ENCODE measurements at regions not wholly inside any gene's neighbourhood (a gene's known extent, or its start where the extent isn't known, plus 50 kb on each side); places are given as distances from the start of the nearest gene placed in this dataset.

DNA sequence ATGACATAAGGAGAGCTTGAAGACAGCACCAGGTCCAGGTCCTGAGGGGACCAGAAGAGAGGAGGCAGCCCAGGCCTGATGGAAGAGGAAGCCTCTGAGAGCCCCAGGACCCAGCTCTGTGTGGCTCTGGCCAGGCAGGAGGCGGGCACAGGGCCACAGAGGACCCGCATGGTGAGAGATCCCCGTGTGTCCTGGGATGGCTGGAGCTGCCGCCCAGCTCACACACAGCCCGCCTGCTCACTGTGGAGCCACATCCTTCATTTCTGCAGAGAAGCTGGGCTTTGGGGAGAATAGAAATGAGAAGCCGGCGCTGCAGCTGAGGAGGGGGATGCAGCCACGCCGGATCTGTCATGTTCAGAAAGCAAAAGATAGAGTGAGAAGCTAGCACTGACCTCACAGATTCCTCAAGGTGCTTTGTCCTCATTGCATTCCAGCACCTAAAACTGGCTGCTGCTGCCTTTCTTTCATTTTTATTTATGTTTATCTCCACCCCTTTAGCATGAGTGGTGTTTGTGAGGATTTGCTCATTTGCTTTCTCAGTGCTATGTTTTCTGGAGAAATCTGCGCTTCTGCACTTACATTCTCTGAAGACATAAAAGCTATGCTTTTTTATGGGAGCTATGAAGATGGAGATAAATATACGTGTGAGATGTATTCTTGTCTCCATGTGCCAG is 307.6 kb upstream of the MYT1L start:
- H3K9me3 Mint-ChIP-seq = no peaks in the 10 kb centered on the region
- ChIA-PET POLR2A (no interaction called here), CTCF (no interaction called here)
- H3K4me1 Mint-ChIP-seq (ENCODE audit: low read depth) = no peaks in the 10 kb centered on the region
- no peak overlapping the region for H3K4me3 Mint-ChIP-seq
- intact Hi-C loops (cut with micrococcal nuclease) = no loop called here
- H3K36me3 Mint-ChIP-seq = no peaks in the 10 kb centered on the region
- no peak overlapping the region for H3K27ac Mint-ChIP-seq
- H3K27me3 Mint-ChIP-seq = peaks cover 3% of the 10 kb centered on the region
- DNase-seq = no peak

DNA sequence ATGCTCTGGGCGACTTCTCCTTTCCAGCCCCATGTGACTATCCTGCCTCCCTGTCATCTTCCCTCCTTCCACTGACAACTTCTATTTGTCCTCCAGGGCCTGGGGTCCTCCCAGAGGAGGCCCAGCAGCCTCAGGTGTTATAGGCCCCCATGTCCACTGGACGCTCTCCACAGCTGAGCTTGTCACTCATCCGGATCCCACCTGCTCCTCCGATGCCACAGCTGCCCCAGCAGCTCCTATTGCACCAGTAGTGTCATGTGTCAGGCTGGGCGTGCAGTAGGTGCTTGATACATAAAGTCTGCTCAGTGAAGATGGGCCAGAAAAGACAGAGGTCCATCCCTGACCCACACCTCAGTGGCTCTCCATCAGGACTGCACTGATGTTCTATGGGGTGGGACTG is 305.7 kb upstream of the MYT1L start:
- peaks cover 3% of the 10 kb centered on the region for H3K27me3 Mint-ChIP-seq

DNA sequence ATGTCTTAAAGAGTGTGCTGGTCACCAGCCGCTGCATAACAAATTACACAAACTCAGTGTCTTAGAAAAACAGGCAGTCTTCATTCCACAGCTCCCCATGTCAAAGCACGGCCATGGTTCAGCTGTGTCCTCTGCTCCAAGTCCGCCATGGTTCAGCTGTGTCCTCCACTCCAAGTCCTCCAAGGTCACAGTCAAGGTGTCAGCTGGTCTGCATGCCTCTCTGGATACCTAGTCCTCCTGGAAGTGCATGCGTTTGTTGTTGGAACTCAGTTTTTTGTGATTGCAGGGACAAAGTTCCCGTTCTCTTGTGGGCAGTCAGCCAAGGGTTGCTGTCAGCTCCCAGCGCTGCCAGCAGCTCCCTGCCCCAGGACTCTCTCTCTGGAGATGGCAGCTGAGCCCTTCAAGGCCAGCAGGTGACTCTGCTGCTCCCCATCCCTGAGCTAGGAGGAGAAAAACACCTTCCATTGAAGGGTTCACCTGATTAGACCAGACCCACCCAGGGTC is 304.0 kb upstream of the MYT1L start:
- no peak for DNase-seq
- Mint-ChIP-seq H3K4me3 (no peak overlapping the region), H3K9me3 (no peaks in the 10 kb centered on the region), H3K4me1 (ENCODE audit: low read depth) (no peaks in the 10 kb centered on the region), H3K36me3 (no peaks in the 10 kb centered on the region), H3K27me3 (peaks cover 3% of the 10 kb centered on the region), H3K27ac (no peak overlapping the region)
- ChIA-PET CTCF (no interaction called here), POLR2A (no interaction called here)
- intact Hi-C loops (cut with micrococcal nuclease) = no loop called here

More for the DNA sequence above, 305.7 kb upstream of the MYT1L start:
- H3K27ac Mint-ChIP-seq = no peak overlapping the region
- no peak for DNase-seq
- H3K4me1 Mint-ChIP-seq (ENCODE audit: low read depth) = no peaks in the 10 kb centered on the region
- H3K9me3 Mint-ChIP-seq = no peaks in the 10 kb centered on the region
- no peak overlapping the region for H3K4me3 Mint-ChIP-seq
- POLR2A ChIA-PET = no interaction called here
- intact Hi-C loops (cut with micrococcal nuclease) = no loop called here
- CTCF ChIA-PET = no interaction called here
- H3K36me3 Mint-ChIP-seq = no peaks in the 10 kb centered on the region

DNA sequence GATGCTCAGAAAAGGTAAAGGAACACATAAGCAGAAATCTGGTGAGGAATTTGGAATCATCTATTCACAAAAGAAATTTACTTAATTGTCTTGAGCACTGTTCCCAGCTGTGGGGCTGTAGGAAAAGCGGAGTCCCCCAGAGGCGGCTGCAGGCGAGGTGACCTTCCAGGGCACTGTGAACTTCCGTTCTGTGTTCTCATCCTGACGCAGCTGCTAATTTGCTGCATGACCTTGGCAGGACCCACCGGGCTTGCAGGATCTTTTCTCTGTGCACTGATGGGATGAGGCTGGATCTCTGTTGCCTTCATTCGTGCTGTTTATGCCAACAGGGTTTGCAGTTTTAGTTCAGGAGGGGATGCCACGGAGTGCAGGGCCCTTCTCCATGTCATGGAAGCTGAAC is 301.9 kb upstream of the MYT1L start:
- ChIA-PET CTCF (no interaction called here), POLR2A (no interaction called here)
- no peaks in the 10 kb centered on the region for H3K4me1 Mint-ChIP-seq (ENCODE audit: low read depth)
- H3K9me3 Mint-ChIP-seq = no peaks in the 10 kb centered on the region
- H3K4me3 Mint-ChIP-seq = no peak overlapping the region
- H3K27me3 Mint-ChIP-seq = peaks cover 5% of the 10 kb centered on the region
- no peak for DNase-seq
- H3K36me3 Mint-ChIP-seq = no peaks in the 10 kb centered on the region
- no peak overlapping the region for H3K27ac Mint-ChIP-seq
- intact Hi-C loops (cut with micrococcal nuclease) = no loop called here

DNA sequence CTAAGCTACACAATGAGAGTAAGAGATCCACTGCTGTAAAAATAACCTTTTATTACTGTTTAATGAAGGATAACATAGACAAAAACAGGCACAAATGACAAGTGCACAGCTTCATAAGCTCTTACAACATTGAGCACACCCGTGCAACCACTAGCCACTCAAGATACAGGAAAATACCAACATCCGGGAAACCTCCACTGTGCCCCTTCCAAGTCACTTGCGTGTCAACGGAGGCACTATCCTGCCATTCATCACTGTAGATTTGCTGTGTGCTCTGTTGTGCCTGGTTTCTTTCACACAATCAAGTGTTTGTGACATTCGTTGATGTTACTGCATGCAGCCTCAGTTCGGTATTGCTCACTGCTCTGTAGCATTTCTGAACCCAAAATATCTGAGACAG is 292.9 kb upstream of the MYT1L start:
- peaks cover 5% of the 10 kb centered on the region for H3K27me3 Mint-ChIP-seq
- intact Hi-C loops (cut with micrococcal nuclease) = no loop called here
- no peak overlapping the region for H3K27ac Mint-ChIP-seq
- H3K9me3 Mint-ChIP-seq = no peaks in the 10 kb centered on the region
- no peak for DNase-seq
- CTCF ChIA-PET = no interaction called here
- no peak overlapping the region for H3K4me3 Mint-ChIP-seq
- H3K36me3 Mint-ChIP-seq = no peaks in the 10 kb centered on the region
- POLR2A ChIA-PET = no interaction called here
- H3K4me1 Mint-ChIP-seq (ENCODE audit: low read depth) = no peaks in the 10 kb centered on the region

DNA sequence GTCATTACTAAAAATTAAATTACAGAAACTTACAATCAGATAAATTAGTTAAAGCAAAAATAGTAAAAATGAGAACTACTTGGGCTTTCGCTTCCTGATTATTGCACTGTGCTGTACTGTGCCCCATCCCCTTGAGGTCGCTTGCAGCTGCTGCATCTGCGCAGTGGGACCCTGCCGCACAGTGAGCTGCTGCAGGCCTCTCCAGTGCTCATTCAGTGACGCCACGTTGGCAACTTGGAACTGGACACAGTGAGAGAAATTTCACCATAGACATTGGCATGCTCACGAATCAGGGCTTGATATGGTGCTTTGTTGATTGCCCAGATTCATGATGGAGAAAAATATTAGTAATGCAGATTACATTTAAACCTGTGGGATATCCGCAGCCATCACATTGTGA is 290.8 kb upstream of the MYT1L start:
- ChIA-PET POLR2A (interaction anchor here (0.6 kb wide), 1 partner anchor 34 kb away, joined by 4 read pairs; no protein-coding TSS in a partner anchor), CTCF (no interaction called here)
- no peak overlapping the region for H3K4me3 Mint-ChIP-seq
- DNase-seq = no peak
- intact Hi-C loops (cut with micrococcal nuclease) = no loop called here
- H3K36me3 Mint-ChIP-seq = no peaks in the 10 kb centered on the region
- H3K27me3 Mint-ChIP-seq = peaks cover 9% of the 10 kb centered on the region
- H3K27ac Mint-ChIP-seq = no peak overlapping the region
- no peaks in the 10 kb centered on the region for H3K9me3 Mint-ChIP-seq
- no peaks in the 10 kb centered on the region for H3K4me1 Mint-ChIP-seq (ENCODE audit: low read depth)

DNA sequence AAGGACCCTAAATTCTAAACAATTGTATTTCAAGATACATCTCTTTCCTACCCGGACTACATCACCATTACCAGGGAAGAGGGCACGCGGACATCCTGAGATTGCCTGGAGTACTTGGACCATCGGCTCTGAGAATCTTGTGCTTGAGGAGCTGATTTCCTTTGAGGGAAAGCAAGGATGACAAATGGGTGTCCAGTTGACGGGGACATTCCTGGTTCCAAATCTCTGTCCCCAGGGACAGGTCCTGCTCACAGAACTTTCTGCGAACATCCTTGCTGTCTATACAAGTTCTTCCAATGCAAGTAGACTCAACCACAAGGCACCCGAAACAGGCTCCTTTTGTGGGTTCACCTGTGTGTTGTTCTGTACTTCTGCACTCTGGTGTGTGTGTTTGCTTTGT is 289.5 kb upstream of the MYT1L start:
- intact Hi-C loops (cut with micrococcal nuclease) = no loop called here
- Mint-ChIP-seq H3K36me3 (no peaks in the 10 kb centered on the region), H3K9me3 (no peaks in the 10 kb centered on the region), H3K4me3 (no peak overlapping the region), H3K4me1 (ENCODE audit: low read depth) (no peaks in the 10 kb centered on the region), H3K27ac (no peak overlapping the region), H3K27me3 (peaks cover 18% of the 10 kb centered on the region)
- CTCF ChIA-PET = interaction anchor here (0.7 kb wide), 1 partner anchor 501 kb away, joined by 3 read pairs; no protein-coding TSS in a partner anchor
- no peak for DNase-seq
- POLR2A ChIA-PET = no interaction called here

DNA sequence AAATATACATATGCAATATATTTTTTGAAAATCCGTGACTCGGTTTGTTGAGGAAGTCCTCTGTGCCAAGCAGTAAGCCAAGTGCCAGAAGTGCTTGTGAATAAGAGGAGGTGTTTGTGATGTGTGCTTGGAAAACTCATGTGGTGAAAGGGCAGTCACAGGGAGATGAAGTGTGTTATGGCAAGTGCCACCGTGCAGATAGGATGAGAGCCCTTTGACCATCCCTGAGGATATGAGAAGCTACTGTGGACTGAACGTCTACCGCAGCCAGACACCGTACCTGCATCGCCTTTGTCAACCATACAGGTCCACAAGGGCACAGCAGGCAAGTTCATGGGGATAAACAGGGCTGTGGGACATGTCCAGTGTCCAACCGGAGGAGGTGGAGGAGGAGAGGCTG is 288.9 kb upstream of the MYT1L start:
- POLR2A ChIA-PET = no interaction called here
- intact Hi-C loops (cut with micrococcal nuclease) = no loop called here
- Mint-ChIP-seq H3K4me1 (ENCODE audit: low read depth) (no peaks in the 10 kb centered on the region), H3K27me3 (peaks cover 19% of the 10 kb centered on the region), H3K9me3 (no peaks in the 10 kb centered on the region), H3K36me3 (no peaks in the 10 kb centered on the region), H3K4me3 (no peak overlapping the region), H3K27ac (no peak overlapping the region)
- DNase-seq = no peak
- CTCF ChIA-PET = no interaction called here

DNA sequence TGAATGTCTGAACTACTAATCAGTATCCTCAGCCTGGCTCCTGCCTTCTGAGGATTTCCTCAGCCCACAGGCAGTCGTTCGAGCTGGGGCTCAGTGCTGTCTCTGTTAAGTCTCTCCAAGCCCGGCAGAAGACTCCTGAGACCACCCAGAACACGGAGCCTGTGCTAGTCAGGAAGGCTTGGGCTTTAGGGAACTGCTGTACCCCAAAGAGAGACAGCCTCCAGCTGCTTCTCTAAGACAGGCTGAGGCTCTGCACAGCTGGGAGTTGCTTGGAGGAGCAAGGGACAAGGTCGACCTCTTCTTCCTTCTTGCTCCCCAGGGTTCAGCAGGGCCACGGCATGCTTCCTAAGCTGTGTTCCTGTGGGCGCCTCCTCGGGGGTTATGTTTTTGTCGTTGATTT is 283.4 kb upstream of the MYT1L start:
- H3K4me3 Mint-ChIP-seq = no peak overlapping the region
- H3K36me3 Mint-ChIP-seq = peaks cover 3% of the 10 kb centered on the region
- no peak overlapping the region for H3K27ac Mint-ChIP-seq
- peaks cover 5% of the 10 kb centered on the region for H3K9me3 Mint-ChIP-seq
- intact Hi-C loops (cut with micrococcal nuclease) = no loop called here
- no peak for DNase-seq
- ChIA-PET CTCF (no interaction called here), POLR2A (no interaction called here)
- peaks cover 4% of the 10 kb centered on the region for H3K4me1 Mint-ChIP-seq (ENCODE audit: low read depth)
- peaks cover 15% of the 10 kb centered on the region for H3K27me3 Mint-ChIP-seq

DNA sequence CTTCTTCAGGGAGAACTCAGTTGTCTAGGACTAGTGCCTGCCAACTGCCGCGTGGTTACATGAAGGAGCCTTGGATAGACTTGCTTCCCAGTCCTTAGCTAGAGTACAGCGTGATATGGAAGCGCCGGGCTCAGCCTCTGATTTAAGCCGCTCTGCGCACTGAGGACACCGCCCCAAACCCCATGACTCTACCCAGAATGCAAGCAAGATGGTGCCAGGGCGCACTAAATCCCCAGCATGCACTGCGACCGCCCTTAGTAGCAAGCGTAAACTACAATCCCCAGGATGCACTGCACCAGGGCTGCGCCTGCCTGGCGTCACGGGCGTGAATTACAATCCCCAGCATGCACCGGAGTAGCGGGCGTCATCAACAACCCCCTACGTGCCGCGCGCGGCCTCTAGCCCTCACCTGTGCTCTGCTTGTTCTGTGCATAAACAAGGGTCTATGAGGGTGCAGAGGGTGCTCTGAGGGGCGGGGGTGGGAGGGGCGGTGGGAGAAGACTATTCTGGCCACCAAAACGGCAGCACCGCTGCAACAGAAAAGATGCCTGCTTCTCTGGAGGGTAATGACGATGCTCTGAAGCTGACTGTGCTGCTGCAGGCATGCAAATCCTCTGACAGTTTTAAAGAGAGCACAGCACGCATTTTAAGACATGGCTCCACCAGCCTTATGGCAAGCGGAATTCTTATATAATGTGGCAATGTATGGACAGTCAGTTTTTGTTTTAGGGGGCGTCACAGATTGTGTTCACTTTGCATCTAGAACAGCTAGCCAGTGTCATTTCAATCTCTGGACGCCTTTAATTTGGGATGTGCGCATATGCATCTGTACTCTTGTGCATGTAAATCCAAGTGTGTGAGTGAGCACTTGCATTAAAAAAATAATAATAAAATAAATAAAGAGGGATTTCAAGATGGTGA is 282.5 kb upstream of the MYT1L start:
- ChIA-PET CTCF (no interaction called here), POLR2A (no interaction called here)
- peak; percentile 91 for DNase-seq
- Mint-ChIP-seq H3K4me3 (peak overlapping the region; percentile 63), H3K4me1 (ENCODE audit: low read depth) (peaks cover 4% of the 10 kb centered on the region), H3K27me3 (peaks cover 18% of the 10 kb centered on the region), H3K36me3 (peaks cover 3% of the 10 kb centered on the region), H3K27ac (peak overlapping the region; percentile 4), H3K9me3 (peaks cover 5% of the 10 kb centered on the region)
- intact Hi-C loops (cut with micrococcal nuclease) = loop anchor here (1.0 kb wide), 1 partner anchor 33 kb away; no protein-coding TSS in a partner anchor

DNA sequence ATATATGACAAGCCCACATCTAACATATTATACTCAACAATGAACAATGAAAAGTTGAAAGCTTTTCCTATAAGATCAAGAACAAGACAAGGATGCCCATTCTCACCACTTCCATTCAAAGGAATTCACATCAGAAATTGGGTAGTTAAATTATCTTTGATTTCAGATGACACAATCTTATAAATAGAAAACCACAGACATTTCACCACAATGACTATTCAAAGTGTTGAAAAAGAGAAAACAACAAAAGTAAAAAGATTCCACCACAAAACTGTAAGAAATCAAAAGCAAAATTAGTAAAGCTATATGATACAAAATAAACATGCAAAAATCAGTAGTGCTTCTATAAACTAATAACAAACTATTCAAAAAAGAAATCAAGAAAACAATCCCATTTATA is 279.7 kb upstream of the MYT1L start:
- H3K27ac Mint-ChIP-seq = no peak overlapping the region
- H3K27me3 Mint-ChIP-seq = peaks cover 5% of the 10 kb centered on the region
- ChIA-PET CTCF (no interaction called here), POLR2A (no interaction called here)
- no peak for DNase-seq
- H3K4me1 Mint-ChIP-seq (ENCODE audit: low read depth) = peaks cover 4% of the 10 kb centered on the region
- intact Hi-C loops (cut with micrococcal nuclease) = no loop called here
- H3K36me3 Mint-ChIP-seq = peaks cover 3% of the 10 kb centered on the region
- H3K9me3 Mint-ChIP-seq = peaks cover 5% of the 10 kb centered on the region
- H3K4me3 Mint-ChIP-seq = no peak overlapping the region

DNA sequence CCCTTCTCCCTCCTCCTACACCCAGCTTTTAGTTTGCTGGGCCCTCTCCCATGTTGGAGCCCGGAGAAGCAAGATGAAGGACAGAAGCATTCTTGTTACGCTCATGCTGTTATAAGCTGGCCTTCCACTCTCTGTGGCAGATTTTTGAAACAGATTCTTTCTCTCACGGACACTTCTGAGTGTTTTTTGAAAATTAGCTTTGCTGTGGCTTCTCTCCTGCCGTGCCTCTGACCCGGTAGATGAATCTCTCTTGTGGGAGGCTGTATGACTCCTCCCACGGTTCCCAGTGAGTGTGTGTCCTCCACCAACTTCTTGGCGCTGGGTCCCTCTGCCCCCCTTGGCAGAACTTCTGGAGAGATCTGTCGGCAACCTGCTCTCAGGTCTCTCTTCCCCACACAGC is 269.3 kb upstream of the MYT1L start:
- intact Hi-C loops (cut with micrococcal nuclease) = no loop called here
- ChIA-PET CTCF (no interaction called here), POLR2A (no interaction called here)
- Mint-ChIP-seq H3K9me3 (peaks cover 3% of the 10 kb centered on the region), H3K4me1 (ENCODE audit: low read depth) (no peaks in the 10 kb centered on the region), H3K36me3 (peaks cover 2% of the 10 kb centered on the region), H3K27ac (no peak overlapping the region), H3K27me3 (peaks cover 6% of the 10 kb centered on the region), H3K4me3 (no peak overlapping the region)
- no peak for DNase-seq

DNA sequence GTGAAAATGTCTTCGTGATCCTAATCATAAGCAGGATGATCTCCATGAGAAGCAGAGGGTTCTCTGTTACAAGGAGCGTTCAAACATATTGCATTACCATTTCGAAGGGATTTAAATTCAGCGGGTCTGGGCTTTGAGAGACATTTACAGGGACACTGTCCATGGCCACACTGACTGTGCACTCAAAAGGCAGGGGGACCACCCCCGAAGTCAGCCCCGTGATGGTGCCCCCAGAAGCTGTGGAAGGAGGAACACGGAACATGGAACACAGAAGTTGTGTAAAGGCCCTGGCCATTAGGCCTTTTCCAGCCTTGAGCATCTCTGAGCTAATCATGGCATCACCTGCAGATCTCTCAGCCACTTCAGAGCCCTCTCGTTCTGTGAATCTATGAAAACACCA is 268.4 kb upstream of the MYT1L start:
- Mint-ChIP-seq H3K27me3 (peaks cover 9% of the 10 kb centered on the region), H3K36me3 (peaks cover 2% of the 10 kb centered on the region), H3K27ac (no peak overlapping the region), H3K4me1 (ENCODE audit: low read depth) (no peaks in the 10 kb centered on the region), H3K9me3 (peaks cover 3% of the 10 kb centered on the region), H3K4me3 (no peak overlapping the region)
- ChIA-PET CTCF (no interaction called here), POLR2A (no interaction called here)
- DNase-seq = no peak
- intact Hi-C loops (cut with micrococcal nuclease) = no loop called here

Measured in activated CD4-positive, alpha-beta memory T cell treated with anti-CD3 and anti-CD28 coated beads for 36 hours (primary cell).